ENCODE measurements at regions not wholly inside any gene's neighbourhood (a gene's known extent, or its start where the extent isn't known, plus 50 kb on each side); places are given as distances from the start of the nearest gene placed in this dataset.
A peak's percentile ranks its signal among the peaks of the same experiment; 100 is the strongest.
"Not testable (repeated sequence)": the region's sequence is repeated elsewhere in the genome, so short reads cannot be mapped to it uniquely, and the experiment has no call there.

DNA sequence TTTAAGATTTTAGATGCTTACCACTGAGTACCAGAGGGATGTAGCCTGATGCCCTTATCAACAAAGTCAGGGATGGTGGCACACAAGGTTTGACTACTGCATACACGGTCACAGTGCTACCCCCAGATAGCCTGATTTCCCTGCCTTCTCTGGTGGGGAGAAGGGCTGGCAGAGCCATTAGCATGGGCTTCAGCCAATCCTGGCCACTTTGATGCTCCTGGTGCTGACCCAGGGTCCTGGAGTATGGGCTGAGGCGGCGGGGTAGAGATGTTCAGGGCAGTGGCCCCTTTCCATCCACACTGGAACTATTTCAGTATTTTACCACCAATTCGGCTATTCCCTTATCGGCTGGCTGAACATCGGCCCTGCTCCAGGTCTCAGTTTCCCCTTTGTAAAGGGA, 83.2 kb downstream of the POTEB3 start:
- intact Hi-C loops (cut with DNase I; ENCODE audit: low total_unique reads); H3K4me3 ChIP-seq; in situ Hi-C loops (cut with MboI; ENCODE audit: low sequenced_read_pairs in 4 of 4); DNase-seq; H3K27me3 ChIP-seq; H3K27ac ChIP-seq; H3K36me3 ChIP-seq; ATAC-seq; H3K4me1 ChIP-seq; H3K9me3 ChIP-seq: not testable (repeated sequence)

GRCh38 chr15:21355944-21356343, 84.4 kb downstream of the POTEB3 start:
- in situ Hi-C loops (cut with MboI; ENCODE audit: low sequenced_read_pairs in 4 of 4); H3K4me1 ChIP-seq; H3K9me3 ChIP-seq; H3K36me3 ChIP-seq; H3K27me3 ChIP-seq; DNase-seq; intact Hi-C loops (cut with DNase I; ENCODE audit: low total_unique reads); H3K4me3 ChIP-seq; ATAC-seq; H3K27ac ChIP-seq: not testable (repeated sequence)

DNA sequence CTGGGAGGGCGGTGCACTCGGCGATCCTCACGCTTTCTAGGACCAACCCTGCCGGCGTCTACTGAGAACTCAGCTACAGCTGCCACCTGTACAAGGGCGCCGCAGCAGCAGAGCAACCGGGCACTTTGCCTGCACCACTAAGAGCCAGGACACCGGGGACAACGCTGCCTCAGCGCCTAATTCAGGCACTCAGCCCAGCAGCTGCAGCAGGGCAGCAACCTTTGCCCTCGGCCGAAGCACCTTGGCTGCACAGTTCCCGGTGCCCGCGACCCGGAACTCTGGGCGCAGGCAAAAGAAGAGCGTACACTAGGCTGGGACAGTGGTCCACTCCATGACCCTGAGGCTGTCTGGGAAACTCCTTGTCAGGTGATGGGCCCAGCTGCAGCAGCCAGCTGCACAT, 85.7 kb downstream of the POTEB3 start:
- DNase-seq; in situ Hi-C loops (cut with MboI; ENCODE audit: low sequenced_read_pairs in 4 of 4); H3K4me3 ChIP-seq; H3K36me3 ChIP-seq; H3K9me3 ChIP-seq; H3K4me1 ChIP-seq; ATAC-seq; H3K27ac ChIP-seq; H3K27me3 ChIP-seq; intact Hi-C loops (cut with DNase I; ENCODE audit: low total_unique reads): not testable (repeated sequence)

- H3K36me3 ChIP-seq; H3K4me3 ChIP-seq; H3K27me3 ChIP-seq; H3K27ac ChIP-seq; DNase-seq; intact Hi-C loops (cut with DNase I; ENCODE audit: low total_unique reads); ATAC-seq; H3K4me1 ChIP-seq; H3K9me3 ChIP-seq; in situ Hi-C loops (cut with MboI; ENCODE audit: low sequenced_read_pairs in 4 of 4): not testable (repeated sequence)
Measured at GRCh38 chr15:21352670-21353318, 87.5 kb downstream of the POTEB3 start.

DNA sequence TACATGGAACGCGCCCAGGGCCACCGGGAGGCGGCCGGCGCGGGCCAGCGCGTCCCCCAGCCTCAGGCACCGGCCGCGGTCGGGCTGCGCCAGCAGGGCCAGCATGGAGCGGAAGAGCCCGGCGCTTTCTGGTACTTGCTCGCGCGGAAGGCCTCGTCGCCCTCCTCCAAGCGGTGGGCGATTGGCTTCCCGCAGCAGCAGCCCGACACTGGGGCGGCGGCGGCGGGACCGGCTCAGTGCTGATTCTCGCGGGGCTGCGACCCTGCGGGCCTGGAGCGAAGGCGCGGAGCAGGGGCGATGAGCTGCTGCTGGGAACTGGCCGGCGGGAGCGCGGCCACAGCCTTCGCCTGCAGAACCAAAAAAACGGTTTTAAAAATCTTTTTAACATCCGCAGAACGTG, 95.3 kb downstream of the POTEB3 start:
- intact Hi-C loops (cut with DNase I; ENCODE audit: low total_unique reads); H3K9me3 ChIP-seq; DNase-seq; H3K27ac ChIP-seq; H3K4me1 ChIP-seq; H3K27me3 ChIP-seq; H3K36me3 ChIP-seq; in situ Hi-C loops (cut with MboI; ENCODE audit: low sequenced_read_pairs in 4 of 4); ATAC-seq: not testable (repeated sequence)
- H3K4me3 ChIP-seq: peak overlapping the region in 2 of 4 donors; percentile 21 to 29

- H3K4me3 ChIP-seq; DNase-seq; in situ Hi-C loops (cut with MboI; ENCODE audit: low sequenced_read_pairs in 4 of 4); H3K27me3 ChIP-seq; H3K9me3 ChIP-seq; intact Hi-C loops (cut with DNase I; ENCODE audit: low total_unique reads); H3K4me1 ChIP-seq; H3K36me3 ChIP-seq; H3K27ac ChIP-seq: not testable (repeated sequence)
- peak in 1 of 2 donors; percentile 55 for ATAC-seq
Measured at GRCh38 chr15:21344500-21344899, 95.8 kb downstream of the POTEB3 start.

DNA sequence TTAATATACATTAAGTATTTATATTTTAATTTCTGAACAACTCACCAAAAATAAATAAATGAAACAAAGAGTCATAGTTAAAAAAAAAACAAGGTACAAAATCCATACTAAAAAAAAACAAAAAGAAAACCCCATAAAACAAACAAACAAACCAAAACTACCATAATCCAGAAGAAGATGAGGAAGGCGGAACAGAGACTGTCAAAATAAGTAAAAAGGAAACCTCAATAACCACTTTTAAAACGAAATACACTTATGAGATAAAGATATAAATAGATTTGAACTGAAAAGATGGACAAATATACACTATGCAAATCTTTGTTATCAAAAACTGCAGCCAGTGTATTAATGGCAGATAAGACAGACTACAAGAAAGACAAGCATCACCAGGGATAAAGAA, 103.3 kb downstream of the POTEB3 start:
- H3K9me3 ChIP-seq; intact Hi-C loops (cut with DNase I; ENCODE audit: low total_unique reads); H3K4me1 ChIP-seq; H3K4me3 ChIP-seq; H3K27me3 ChIP-seq; H3K27ac ChIP-seq; DNase-seq; H3K36me3 ChIP-seq; ATAC-seq; in situ Hi-C loops (cut with MboI; ENCODE audit: low sequenced_read_pairs in 4 of 4): not testable (repeated sequence)

DNA sequence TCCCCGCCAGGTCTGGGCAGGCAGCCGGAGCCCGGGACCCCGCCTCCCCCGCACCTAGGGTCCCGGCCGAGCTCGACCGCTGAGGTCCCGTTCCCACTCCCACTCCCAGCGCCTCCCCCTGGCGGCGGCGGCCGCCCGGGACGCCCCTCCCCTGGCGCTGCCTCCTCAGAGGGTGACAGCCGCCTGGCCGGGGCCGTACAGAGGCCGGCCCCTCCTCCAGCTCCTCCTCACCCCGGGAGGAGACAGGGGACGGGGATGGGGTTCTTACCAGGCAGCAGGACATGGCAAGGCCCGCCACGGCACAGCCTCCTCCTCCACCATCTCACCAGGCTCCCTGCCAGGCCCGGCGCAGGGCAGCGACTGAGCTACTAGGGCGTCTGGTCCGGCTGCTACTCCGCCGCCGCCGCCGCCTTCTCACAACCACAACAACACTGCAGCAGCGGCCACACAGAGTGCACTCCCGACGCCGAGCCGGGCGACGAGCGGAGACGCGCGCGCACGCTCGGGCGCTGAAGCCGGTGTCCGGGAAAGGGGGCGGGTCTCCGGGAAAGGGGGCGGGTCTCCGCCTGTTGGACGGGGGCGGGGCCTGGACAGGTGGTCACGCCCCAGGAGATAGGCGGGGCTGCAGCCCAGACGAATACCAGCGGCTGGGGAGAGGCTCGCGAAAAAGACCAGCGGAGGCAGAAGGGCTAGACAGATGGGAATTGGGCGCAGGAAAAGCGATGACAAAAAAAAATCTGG, 115.4 kb downstream of the POTEB3 start:
- DNase-seq; intact Hi-C loops (cut with DNase I; ENCODE audit: low total_unique reads); H3K36me3 ChIP-seq; H3K27me3 ChIP-seq; ATAC-seq; H3K27ac ChIP-seq; in situ Hi-C loops (cut with MboI; ENCODE audit: low sequenced_read_pairs in 4 of 4); H3K4me3 ChIP-seq; H3K9me3 ChIP-seq; H3K4me1 ChIP-seq: not testable (repeated sequence)

DNA sequence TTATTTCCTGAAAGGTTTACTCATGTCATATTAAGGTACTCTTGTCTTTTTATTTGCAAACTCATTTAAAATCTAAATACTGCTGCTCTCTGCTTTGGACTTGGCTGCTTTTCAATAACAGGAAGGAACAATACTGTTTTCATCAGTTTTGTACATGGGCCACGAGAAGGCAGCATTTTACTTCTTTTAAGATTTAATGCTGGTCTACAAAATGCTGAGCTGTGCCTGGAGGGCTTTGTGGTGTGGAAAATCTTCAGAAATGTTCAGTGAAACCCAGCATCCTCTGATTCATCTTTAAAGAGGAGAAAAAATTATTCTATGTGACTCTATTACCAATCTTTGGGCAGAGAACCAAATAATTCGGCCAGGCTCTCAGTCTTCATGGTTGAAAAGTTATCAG, 155.9 kb downstream of the POTEB3 start:
- H3K36me3 ChIP-seq; DNase-seq; H3K27me3 ChIP-seq; H3K4me3 ChIP-seq; H3K27ac ChIP-seq; in situ Hi-C loops (cut with MboI; ENCODE audit: low sequenced_read_pairs in 4 of 4); H3K9me3 ChIP-seq; H3K4me1 ChIP-seq; intact Hi-C loops (cut with DNase I; ENCODE audit: low total_unique reads): not testable (repeated sequence)
- peak; percentile 52 to 71 for ATAC-seq

GRCh38 chr15:21283210-21283609, 157.1 kb downstream of the POTEB3 start:
- H3K27me3 ChIP-seq; H3K4me1 ChIP-seq; H3K36me3 ChIP-seq; DNase-seq; H3K27ac ChIP-seq; H3K9me3 ChIP-seq; in situ Hi-C loops (cut with MboI; ENCODE audit: low sequenced_read_pairs in 4 of 4); intact Hi-C loops (cut with DNase I; ENCODE audit: low total_unique reads); H3K4me3 ChIP-seq: not testable (repeated sequence)
- ATAC-seq: peak in 1 of 2 donors; percentile 21

- H3K4me3 ChIP-seq; H3K9me3 ChIP-seq; in situ Hi-C loops (cut with MboI; ENCODE audit: low sequenced_read_pairs in 4 of 4); H3K27me3 ChIP-seq; DNase-seq; H3K4me1 ChIP-seq; H3K27ac ChIP-seq; intact Hi-C loops (cut with DNase I; ENCODE audit: low total_unique reads); H3K36me3 ChIP-seq; ATAC-seq: not testable (repeated sequence)
Measured at GRCh38 chr15:21280272-21280671, 160.0 kb downstream of the POTEB3 start.

Data from gastrocnemius medialis (tissue), 4 donors.